ENCODE measurements at regions not wholly inside any gene's neighbourhood (a gene's known extent, or its start where the extent isn't known, plus 50 kb on each side); places are given as distances from the start of the nearest gene placed in this dataset.

DNA sequence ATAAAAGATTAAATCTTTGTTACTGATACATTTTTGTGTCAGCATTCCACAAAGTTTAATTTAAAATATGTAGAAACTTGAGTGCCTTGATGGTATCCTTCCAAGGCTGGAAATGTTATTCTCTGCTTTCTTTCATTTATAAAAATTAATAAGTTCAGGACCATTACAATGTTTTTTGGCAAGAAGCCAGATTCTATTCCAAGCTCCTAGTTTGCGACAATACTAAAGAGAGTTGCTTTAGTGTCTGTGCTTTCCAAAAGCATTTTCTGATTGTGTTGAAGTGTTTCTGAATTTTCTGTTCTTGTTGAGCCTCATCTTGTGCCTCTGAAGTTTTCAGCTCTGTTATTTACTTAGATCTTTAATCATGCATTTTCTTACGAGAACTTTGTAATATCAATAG lies 516.2 kb downstream of the KCTD8 start:
- in situ Hi-C loops (cut with MboI) (no loop called here), intact Hi-C loops (cut with micrococcal nuclease) (no loop called here)
- ATAC-seq (no peak), FAIRE-seq (no peak), DNase-seq (ENCODE audit: extremely low read depth in 1 of 4, low spot score in 3 of 4) (no peak)
- no peak for TF ChIP-seq POLR2AphosphoS5 (IDR thresholded peaks at IDR 0.05; ENCODE audit: control insufficient read depth, insufficient read depth, low read depth, low read length)
- TF ChIP-seq NFIX (CRISPR knock-in tag; IDR thresholded peaks at IDR 0.05; ENCODE audit: low read depth): peak; percentile 84
- TF ChIP-seq NFIC (IDR thresholded peaks at IDR 0.05): peak; percentile 82
- H3K9me3 ChIP-seq (replicated peaks; ENCODE audit: control insufficient read depth, insufficient read depth, low read depth, low read length): no peaks in the 10 kb centered on the region
- no peak overlapping the region for H3K4me3 ChIP-seq
- no peak overlapping the region for H2AFZ ChIP-seq (ENCODE audit: low read depth, low read length)
- no peaks in the 10 kb centered on the region for H3K79me2 ChIP-seq (ENCODE audit: control insufficient read depth, insufficient read depth, low read length)
- no peak overlapping the region for H3K4me2 ChIP-seq (ENCODE audit: insufficient read depth, low read length)
- POLR2A ChIA-PET: interaction anchor here (0.6 kb wide), 1 partner anchor 724 kb away, joined by 3 read pairs; no protein-coding TSS in a partner anchor
- H3K27ac ChIP-seq (ENCODE audit: extremely low read depth, low read depth, low read length): no peak overlapping the region
- no peaks in the 10 kb centered on the region for H4K20me1 ChIP-seq (replicated peaks; ENCODE audit: control insufficient read depth, insufficient read depth, low read length)
- H3K9me1 ChIP-seq (ENCODE audit: control insufficient read depth, insufficient read depth, low read length): no peaks in the 10 kb centered on the region
- H3K27me3 ChIP-seq (ENCODE audit: control insufficient read depth in 2 of 2, insufficient read depth in 2 of 2, low read length in 2 of 2): no peaks in the 10 kb centered on the region
- no peaks in the 10 kb centered on the region for H3K36me3 ChIP-seq (ENCODE audit: control insufficient read depth, insufficient read depth, low read length)
- CTCF ChIA-PET (ENCODE audit: low intra/inter-chr PET ratio): no interaction called here
- no peaks in the 10 kb centered on the region for H3K4me1 ChIP-seq (replicated peaks in 1 of 2; ENCODE audit: control insufficient read depth in 2 of 2, insufficient read depth in 2 of 2, low read length in 2 of 2)
- H3K9ac ChIP-seq (ENCODE audit: insufficient read depth in 1 of 2, low read depth in 2 of 2, low read length in 2 of 2): no peak overlapping the region
- 0% methylated on average over 2 of the region's 2 CpGs for WGBS (ENCODE audit: insufficient coverage, low coverage, missing lambda C conversion rate)
- no TSS peak for BruUV-seq (replicated peaks)

DNA sequence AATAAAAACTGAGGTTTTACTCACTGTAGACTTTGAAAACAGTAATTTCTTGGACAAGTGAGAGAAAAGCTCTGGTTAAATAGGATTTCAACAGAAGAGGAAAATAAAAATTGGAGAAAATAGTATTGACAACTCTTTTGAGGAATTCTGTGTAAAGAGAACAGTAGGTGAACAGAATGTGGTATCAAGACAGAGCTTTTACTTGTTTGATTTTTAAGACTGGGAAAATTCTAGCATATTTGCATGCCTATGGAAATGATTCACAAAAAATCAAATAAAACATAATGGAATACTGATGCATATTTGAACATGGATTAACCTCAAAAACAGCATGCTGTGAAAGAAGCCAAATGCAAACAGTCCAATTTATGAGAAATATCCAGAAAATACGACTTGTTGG lies 504.6 kb downstream of the KCTD8 start:
- CTCF ChIA-PET (ENCODE audit: low intra/inter-chr PET ratio): no interaction called here
- no peak for FAIRE-seq
- no peaks in the 10 kb centered on the region for H3K9me3 ChIP-seq (replicated peaks; ENCODE audit: control insufficient read depth, insufficient read depth, low read depth, low read length)
- H2AFZ ChIP-seq (ENCODE audit: low read depth, low read length): no peak overlapping the region
- no TSS peak for BruUV-seq (replicated peaks)
- no peak for DNase-seq (ENCODE audit: extremely low read depth in 1 of 4, low spot score in 3 of 4)
- no peaks in the 10 kb centered on the region for H3K9me1 ChIP-seq (ENCODE audit: control insufficient read depth, insufficient read depth, low read length)
- H3K27ac ChIP-seq (ENCODE audit: extremely low read depth, low read depth, low read length): no peak overlapping the region
- H3K27me3 ChIP-seq (ENCODE audit: control insufficient read depth in 2 of 2, insufficient read depth in 2 of 2, low read length in 2 of 2): no peaks in the 10 kb centered on the region
- no peaks in the 10 kb centered on the region for H3K79me2 ChIP-seq (ENCODE audit: control insufficient read depth, insufficient read depth, low read length)
- no peak overlapping the region for H3K4me2 ChIP-seq (ENCODE audit: insufficient read depth, low read length)
- no peaks in the 10 kb centered on the region for H4K20me1 ChIP-seq (replicated peaks; ENCODE audit: control insufficient read depth, insufficient read depth, low read length)
- no peaks in the 10 kb centered on the region for H3K4me1 ChIP-seq (replicated peaks in 1 of 2; ENCODE audit: control insufficient read depth in 2 of 2, insufficient read depth in 2 of 2, low read length in 2 of 2)
- in situ Hi-C loops (cut with MboI) (no loop called here), intact Hi-C loops (cut with micrococcal nuclease) (no loop called here)
- ATAC-seq: no peak
- WGBS (ENCODE audit: insufficient coverage, low coverage, missing lambda C conversion rate): 0% methylated on average over 1 of the region's 1 CpG
- POLR2A ChIA-PET: no interaction called here
- no peak overlapping the region for H3K9ac ChIP-seq (ENCODE audit: insufficient read depth in 1 of 2, low read depth in 2 of 2, low read length in 2 of 2)
- no peak overlapping the region for H3K4me3 ChIP-seq
- no peak for TF ChIP-seq ZNF121 (CRISPR knock-in tag; conservative IDR thresholded peaks at IDR 0.05)
- no peaks in the 10 kb centered on the region for H3K36me3 ChIP-seq (ENCODE audit: control insufficient read depth, insufficient read depth, low read length)
